IMR-90 (cell line): ENCODE measurements at regions not wholly inside any gene's neighbourhood (a gene's known extent, or its start where the extent isn't known, plus 50 kb on each side); places are given as distances from the start of the nearest gene placed in this dataset.

Source experiments
- ATAC-seq: fragments of 200-7000 bp; cut with Tn5 transposase; 2 replicates; pipeline ENCODE4 v1.9.1; 2020; ENCODE audit warnings: low read depth, mild to moderate bottlenecking, moderate library complexity
- BruUV-seq: library from RNA; stranded (reverse); fragments of 400-500 nt; replicated peaks from 2 replicates; lab custom pipeline; 2021; lab: Mats Ljungman, UMichigan
- CTCF ChIA-PET: fragments of 300-600 bp; formaldehyde crosslinking; extraction: SDS; loops from one replicate; lab custom pipeline; 2021; ENCODE audit warnings: antibody characterized with exemption; lab: Yijun Ruan, JAX
- POLR2A ChIA-PET: fragments of 300-600 bp; sonication (Branson Sonifier 250); formaldehyde crosslinking; loops from one replicate; lab custom pipeline; 2022; ENCODE audit warnings: antibody characterized with exemption; ENCODE audit not compliant: unreplicated experiment; lab: Charles Lee
- DNase-seq: peaks from one replicate; pipeline ENCODE4 v3.0.0; 2013
- H2AFZ ChIP-seq: replicated peaks from 2 replicates; pipeline ENCODE3; 2013; ENCODE audit warnings: low read length, mild to moderate bottlenecking; ENCODE audit not compliant: poor library complexity
- H2AK5ac ChIP-seq: 2 replicates; pipeline ENCODE4 v1.6.1; 2013; ENCODE audit warnings: low read depth, low read length, inconsistent platforms
- H2AK9ac ChIP-seq: replicated peaks from 2 replicates; pipeline ENCODE3; 2013; ENCODE audit warnings: mild to moderate bottlenecking, low read depth, low read length, moderate library complexity; ENCODE audit not compliant: poor library complexity
- H2BK120ac ChIP-seq: 2 replicates; pipeline ENCODE4 v1.6.1; 2013; ENCODE audit warnings: low read depth, low read length, inconsistent platforms
- H2BK15ac ChIP-seq: 3 replicates; pipeline ENCODE4 v1.6.1; 2013; ENCODE audit warnings: low read depth, low read length, inconsistent platforms
- H2BK20ac ChIP-seq: 2 replicates; pipeline ENCODE4 v1.6.1; 2013; ENCODE audit warnings: low read depth, mild to moderate bottlenecking, inconsistent platforms, low read length, moderate library complexity
- H2BK5ac ChIP-seq: 2 replicates; pipeline ENCODE4 v1.6.1; 2013; ENCODE audit warnings: mild to moderate bottlenecking, low read depth, low read length, inconsistent platforms; ENCODE audit not compliant: poor library complexity, severe bottlenecking
- H3K14ac ChIP-seq: replicated peaks from 2 replicates; pipeline ENCODE4 v1.6.1; 2013; ENCODE audit warnings: low read depth, low read length, inconsistent platforms
- H3K18ac ChIP-seq: 2 replicates; pipeline ENCODE4 v1.6.1; 2013; ENCODE audit warnings: low read depth, low read length, control low read depth
- H3K23ac ChIP-seq: 2 replicates; pipeline ENCODE4 v1.6.1; 2013; ENCODE audit warnings: low read depth, low read length, inconsistent platforms
- H3K27ac ChIP-seq: 2 replicates; pipeline ENCODE4 v1.5.1; 2013; ENCODE audit warnings: mild to moderate bottlenecking, control low read depth, low read length; ENCODE audit not compliant: insufficient read depth
- H3K27me3 ChIP-seq: 2 replicates; pipeline ENCODE4 v1.6.1; 2013; ENCODE audit warnings: low read length; ENCODE audit not compliant: control insufficient read depth, insufficient read depth
- H3K36me3 ChIP-seq: 2 replicates; pipeline ENCODE4 v1.6.1; 2013; ENCODE audit warnings: low read length, mixed read lengths; ENCODE audit not compliant: control insufficient read depth, insufficient read depth
- H3K4ac ChIP-seq: 2 replicates; pipeline ENCODE4 v1.6.1; 2013; ENCODE audit warnings: low read depth, low read length, inconsistent platforms
- H3K4me1 ChIP-seq: 2 replicates; pipeline ENCODE4 v1.6.1; 2013; ENCODE audit warnings: low read length, mixed read lengths; ENCODE audit not compliant: control insufficient read depth, insufficient read depth
- H3K4me2 ChIP-seq: 2 replicates; pipeline ENCODE4 v1.6.1; 2013; ENCODE audit warnings: low read depth, mild to moderate bottlenecking, control low read depth, low read length, moderate library complexity
- H3K4me3 ChIP-seq: 2 replicates; pipeline ENCODE4 v1.5.1; 2013; ENCODE audit warnings: low read depth, mild to moderate bottlenecking, control low read depth, low read length, moderate library complexity; ENCODE audit not compliant: insufficient read depth
- H3K56ac ChIP-seq: 2 replicates; pipeline ENCODE4 v1.6.1; 2013; ENCODE audit warnings: low read length, inconsistent platforms; ENCODE audit not compliant: insufficient read depth; ENCODE audit errors: extremely low read depth
- H3K79me1 ChIP-seq, 2 experiments: 2 replicates each; pipeline ENCODE4 v1.6.1; 2013; ENCODE audit warnings: low read length in 2 of 2, inconsistent platforms in 1 of 2, low read depth in 1 of 2
- H3K9ac ChIP-seq: 2 replicates; pipeline ENCODE4 v1.6.1; 2013; ENCODE audit warnings: low read depth, low read length, control low read depth
- H3K9me1 ChIP-seq: 2 replicates; pipeline ENCODE4 v1.6.1; 2013; ENCODE audit warnings: low read length, inconsistent platforms; ENCODE audit not compliant: insufficient read depth
- H3K9me3 ChIP-seq: 2 replicates; pipeline ENCODE4 v1.6.1; 2013; ENCODE audit warnings: low read length; ENCODE audit not compliant: control insufficient read depth, insufficient read depth
- H4K20me1 ChIP-seq: 2 replicates; pipeline ENCODE4 v1.6.1; 2013; ENCODE audit warnings: low read length, inconsistent platforms; ENCODE audit not compliant: insufficient read depth
- H4K5ac ChIP-seq: 2 replicates; pipeline ENCODE4 v1.6.1; 2013; ENCODE audit warnings: mild to moderate bottlenecking, low read depth, low read length, control low read depth
- H4K8ac ChIP-seq, 2 experiments: 2 replicates each; pipeline ENCODE4 v1.6.1; 2013; ENCODE audit warnings: low read depth in 2 of 2, low read length in 2 of 2, control low read depth in 1 of 2, inconsistent platforms in 1 of 2
- H4K91ac ChIP-seq: 2 replicates; pipeline ENCODE4 v1.6.1; 2013; ENCODE audit warnings: low read depth, low read length, inconsistent platforms; ENCODE audit not compliant: insufficient read depth
- BHLHE40 ChIP-seq: fragments of 150-350 bp; IDR thresholded peaks from 2 replicates; pipeline ENCODE4 v1.6.1; 2016; ENCODE audit warnings: mild to moderate bottlenecking, low read depth, low read length
- CEBPB ChIP-seq: IDR thresholded peaks from 2 replicates; pipeline ENCODE4 v1.6.1; 2012; ENCODE audit warnings: low read depth, low read length, improper control_type of control experiment
- CHD1 ChIP-seq: IDR thresholded peaks from 2 replicates; pipeline ENCODE4 v1.6.1; 2012; ENCODE audit warnings: low read depth, low read length, improper control_type of control experiment
- FOS ChIP-seq: fragments of 150-350 bp; IDR thresholded peaks from 2 replicates; pipeline ENCODE4 v1.6.1; 2016; ENCODE audit warnings: low read depth, low read length
- MAFK ChIP-seq: IDR thresholded peaks from 2 replicates; pipeline ENCODE4 v1.6.1; 2012; ENCODE audit warnings: low read depth, low read length, improper control_type of control experiment
- MAZ ChIP-seq: IDR thresholded peaks from 2 replicates; pipeline ENCODE4 v1.6.1; 2012; ENCODE audit warnings: low read depth, mild to moderate bottlenecking, low read length, improper control_type of control experiment, moderate library complexity, borderline replicate concordance
- NFE2L2 ChIP-seq: fragments of 150-350 bp; IDR thresholded peaks from 2 replicates; pipeline ENCODE4 v1.6.1; 2016; ENCODE audit warnings: low read depth, mild to moderate bottlenecking, low read length
- RAD21 ChIP-seq: IDR thresholded peaks from 2 replicates; pipeline ENCODE4 v1.6.1; 2012; ENCODE audit warnings: low read length, improper control_type of control experiment
- RCOR1 ChIP-seq: IDR thresholded peaks from 2 replicates; pipeline ENCODE4 v1.6.1; 2012; ENCODE audit warnings: mild to moderate bottlenecking, low read length, improper control_type of control experiment; ENCODE audit not compliant: insufficient replicate concordance
- RFX5 ChIP-seq: IDR thresholded peaks from 2 replicates; pipeline ENCODE4 v1.8.0; 2012; ENCODE audit warnings: low read depth, mild to moderate bottlenecking, low read length, moderate library complexity
- WGBS, 2 experiments: methylation state at CpG; one replicate each; pipeline versions ENCODE4 v1.1.5 to v1.1.7; 2013; ENCODE audit warnings: missing lambda C conversion rate in 2 of 2; ENCODE audit not compliant: insufficient read length in 1 of 2; ENCODE audit errors: extremely low coverage in 2 of 2; 5-methylcytosine and 5-hydroxymethylcytosine counted together
- dilution Hi-C: fragments of 300-500 bp; cut with HindIII; formaldehyde crosslinking; loops from one replicate; pipeline ENCODE4 v1.14.3; 2018; ENCODE audit warnings: low sequenced_read_pairs; ENCODE audit not compliant: unreplicated experiment
- in situ Hi-C: fragments of 300-500 bp; cut with MboI; formaldehyde crosslinking; loops from 3 replicates; pipeline ENCODE4 v1.14.3; 2019; ENCODE audit warnings: low sequenced_read_pairs, inconsistent platforms, mixed read lengths
- intact Hi-C: fragments of 100-400 bp; cut with micrococcal nuclease; formaldehyde crosslinking; loops from 2 replicates; pipeline ENCODE4 v1.10.0; 2022
- TF ChIP-seq, protein P1 (sequence below): fragments of 150-350 bp; IDR thresholded peaks from 2 replicates; pipeline ENCODE4 v1.6.1; 2016; ENCODE audit warnings: low read depth, mild to moderate bottlenecking, low read length, moderate library complexity, borderline replicate concordance
- TF ChIP-seq, protein P2 (sequence below): fragments of 150-350 bp; IDR thresholded peaks from 2 replicates; pipeline ENCODE4 v1.6.1; 2017; ENCODE audit warnings: mild to moderate bottlenecking, antibody characterized with exemption, low read length, low read depth

DNA sequence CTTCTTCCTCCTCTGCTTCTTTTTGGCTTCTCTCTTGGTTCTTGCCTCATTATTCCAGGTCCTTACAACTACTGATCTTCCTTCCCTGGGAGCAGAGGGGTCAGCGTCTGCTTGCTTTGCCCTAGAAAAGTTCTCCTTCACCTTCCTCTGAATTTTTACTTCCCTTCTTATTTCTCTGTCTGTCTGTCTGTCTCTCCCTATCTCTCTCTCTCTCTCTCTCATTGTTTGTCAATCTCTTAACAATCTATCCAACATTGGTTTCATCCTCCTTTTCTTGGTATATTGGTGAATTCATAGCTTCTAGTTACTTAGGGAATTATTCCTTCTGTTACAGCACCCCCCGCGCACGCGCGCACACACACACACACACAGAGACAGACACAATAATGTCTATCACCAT, 559.1 kb downstream of the MN1 start:
- Histone ChIP-seq H3K9me3 (peaks cover 5% of the 10 kb centered on the region), H2BK15ac (no peak overlapping the region), H2AFZ (no peak overlapping the region), H4K20me1 (no peaks in the 10 kb centered on the region), H3K4me3 (no peak overlapping the region), H2AK9ac (no peak overlapping the region), H3K56ac (no peak overlapping the region), H3K9me1 (0 out of 2 replicates have a peak, but pooled peaks cover 6% of the 10 kb centered on the region), H4K5ac (no peak overlapping the region), H3K9ac (no peak overlapping the region), H4K91ac (no peak overlapping the region), H3K23ac (no peak overlapping the region), H3K4me1 (peaks cover 7% of the 10 kb centered on the region), H3K4ac (no peak overlapping the region), H4K8ac (no peak overlapping the region), H2BK20ac (no peak overlapping the region), H2BK5ac (no peak overlapping the region), H3K27me3 (peaks cover 10% of the 10 kb centered on the region), H3K79me1 (no peaks in the 10 kb centered on the region), H2BK120ac (no peak overlapping the region), H3K4me2 (no peak overlapping the region), H3K14ac (no peak overlapping the region), H3K36me3 (no peaks in the 10 kb centered on the region), H3K27ac (no peak overlapping the region), H3K18ac (no peak overlapping the region), H2AK5ac (no peak overlapping the region)
- intact Hi-C loops: no loop called here
- DNase-seq (no peak), ATAC-seq (no peak)
- BruUV-seq: no TSS peak
- CTCF ChIA-PET: no interaction called here
- dilution Hi-C loops: no loop called here
- in situ Hi-C loops: no loop called here
- POLR2A ChIA-PET: no interaction called here
- TF ChIP-seq MAZ: no peak
- no peak for TF ChIP-seq CEBPB
- TF ChIP-seq RAD21: no peak
- no peak for TF ChIP-seq RFX5
- no peak for TF ChIP-seq MAFK
- no peak for TF ChIP-seq FOS
- no peak for TF ChIP-seq CHD1
- TF ChIP-seq NFE2L2: no peak
- TF ChIP-seq, protein P1, sequence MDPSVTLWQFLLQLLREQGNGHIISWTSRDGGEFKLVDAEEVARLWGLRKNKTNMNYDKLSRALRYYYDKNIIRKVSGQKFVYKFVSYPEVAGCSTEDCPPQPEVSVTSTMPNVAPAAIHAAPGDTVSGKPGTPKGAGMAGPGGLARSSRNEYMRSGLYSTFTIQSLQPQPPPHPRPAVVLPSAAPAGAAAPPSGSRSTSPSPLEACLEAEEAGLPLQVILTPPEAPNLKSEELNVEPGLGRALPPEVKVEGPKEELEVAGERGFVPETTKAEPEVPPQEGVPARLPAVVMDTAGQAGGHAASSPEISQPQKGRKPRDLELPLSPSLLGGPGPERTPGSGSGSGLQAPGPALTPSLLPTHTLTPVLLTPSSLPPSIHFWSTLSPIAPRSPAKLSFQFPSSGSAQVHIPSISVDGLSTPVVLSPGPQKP: no peak
- TF ChIP-seq BHLHE40: no peak
- no peak for TF ChIP-seq RCOR1
- TF ChIP-seq, protein P2, sequence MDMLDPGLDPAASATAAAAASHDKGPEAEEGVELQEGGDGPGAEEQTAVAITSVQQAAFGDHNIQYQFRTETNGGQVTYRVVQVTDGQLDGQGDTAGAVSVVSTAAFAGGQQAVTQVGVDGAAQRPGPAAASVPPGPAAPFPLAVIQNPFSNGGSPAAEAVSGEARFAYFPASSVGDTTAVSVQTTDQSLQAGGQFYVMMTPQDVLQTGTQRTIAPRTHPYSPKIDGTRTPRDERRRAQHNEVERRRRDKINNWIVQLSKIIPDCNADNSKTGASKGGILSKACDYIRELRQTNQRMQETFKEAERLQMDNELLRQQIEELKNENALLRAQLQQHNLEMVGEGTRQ: no peak
- WGBS, 2 experiments: no CpG with 5 or more reads among the region's 6 CpGs
